ENCODE measurements at regions not wholly inside any gene's neighbourhood (a gene's known extent, or its start where the extent isn't known, plus 50 kb on each side); places are given as distances from the start of the nearest gene placed in this dataset.

DNA sequence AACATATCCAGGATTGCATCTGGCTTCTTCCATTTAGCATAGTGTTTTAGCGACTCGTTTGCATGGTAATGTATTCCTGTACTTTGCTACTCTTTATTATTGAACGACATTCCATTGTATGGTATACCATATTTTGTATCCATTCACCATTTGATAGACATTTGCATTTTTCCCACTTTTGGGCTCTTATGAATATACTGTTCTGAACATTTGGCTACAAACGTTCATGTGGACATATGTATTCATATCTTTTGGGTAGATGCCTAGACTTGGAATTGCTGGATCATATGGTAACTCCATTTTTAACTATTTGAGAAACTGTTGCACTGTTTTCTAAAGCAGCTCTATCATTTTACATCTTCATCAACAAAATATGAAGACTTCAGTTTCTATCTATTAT is 383.7 kb upstream of the AKR1E2 start:
- no peaks in the 10 kb centered on the region for H3K4me1 ChIP-seq (ENCODE audit: control insufficient read depth, extremely low read depth, insufficient read depth, low read length)
- no peak for DNase-seq (ENCODE audit: low read depth, low spot score)
- no peak overlapping the region for H2AFZ ChIP-seq (ENCODE audit: control insufficient read depth, low read length)
- no peak overlapping the region for H3K4me2 ChIP-seq (ENCODE audit: control insufficient read depth, extremely low read depth, insufficient read depth, low read depth, low read length)
- H4K20me1 ChIP-seq (ENCODE audit: control insufficient read depth, extremely low read depth, insufficient read depth, low read length), result no peaks in the 10 kb centered on the region
- H3K4me3 ChIP-seq (ENCODE audit: control insufficient read depth in 2 of 3, extremely low read depth in 1 of 3, insufficient read depth in 2 of 3, low read depth in 1 of 3, low read length in 3 of 3), result no peak overlapping the region
- no peaks in the 10 kb centered on the region for H3K79me2 ChIP-seq (ENCODE audit: control insufficient read depth, insufficient read depth, low read length)
- FAIRE-seq, result no peak
- no peak overlapping the region for H3K27ac ChIP-seq (ENCODE audit: control insufficient read depth, insufficient read depth, low read length)
- dilution Hi-C loops (cut with MboI; ENCODE audit: extremely low pct_ligation_motif_present, low sequenced_read_pairs), result no loop called here
- H3K27me3 ChIP-seq (ENCODE audit: control insufficient read depth, extremely low read depth, insufficient read depth, low read length), result no peaks in the 10 kb centered on the region
- TF ChIP-seq EZH2 (IDR thresholded peaks at IDR 0.05; ENCODE audit: low read length), result no peak
- TF ChIP-seq, protein P1, sequence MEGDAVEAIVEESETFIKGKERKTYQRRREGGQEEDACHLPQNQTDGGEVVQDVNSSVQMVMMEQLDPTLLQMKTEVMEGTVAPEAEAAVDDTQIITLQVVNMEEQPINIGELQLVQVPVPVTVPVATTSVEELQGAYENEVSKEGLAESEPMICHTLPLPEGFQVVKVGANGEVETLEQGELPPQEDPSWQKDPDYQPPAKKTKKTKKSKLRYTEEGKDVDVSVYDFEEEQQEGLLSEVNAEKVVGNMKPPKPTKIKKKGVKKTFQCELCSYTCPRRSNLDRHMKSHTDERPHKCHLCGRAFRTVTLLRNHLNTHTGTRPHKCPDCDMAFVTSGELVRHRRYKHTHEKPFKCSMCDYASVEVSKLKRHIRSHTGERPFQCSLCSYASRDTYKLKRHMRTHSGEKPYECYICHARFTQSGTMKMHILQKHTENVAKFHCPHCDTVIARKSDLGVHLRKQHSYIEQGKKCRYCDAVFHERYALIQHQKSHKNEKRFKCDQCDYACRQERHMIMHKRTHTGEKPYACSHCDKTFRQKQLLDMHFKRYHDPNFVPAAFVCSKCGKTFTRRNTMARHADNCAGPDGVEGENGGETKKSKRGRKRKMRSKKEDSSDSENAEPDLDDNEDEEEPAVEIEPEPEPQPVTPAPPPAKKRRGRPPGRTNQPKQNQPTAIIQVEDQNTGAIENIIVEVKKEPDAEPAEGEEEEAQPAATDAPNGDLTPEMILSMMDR (optimal IDR thresholded peaks at IDR 0.05 in 1 of 3, IDR thresholded peaks at IDR 0.05 in 1 of 3, conservative IDR thresholded peaks at IDR 0.05 in 1 of 3; ENCODE audit: extremely low read depth in 1 of 3, insufficient read depth in 2 of 3, low read length in 3 of 3), result no peak
- H3K9me1 ChIP-seq (ENCODE audit: control insufficient read depth, extremely low read depth, insufficient read depth, low read length), result no peaks in the 10 kb centered on the region
- H3K36me3 ChIP-seq (ENCODE audit: control insufficient read depth in 2 of 2, extremely low read depth in 1 of 2, insufficient read depth in 2 of 2, low read length in 2 of 2), result no peaks in the 10 kb centered on the region
- H3K9ac ChIP-seq (ENCODE audit: control insufficient read depth, extremely low read depth, insufficient read depth, low read length), result no peak overlapping the region
- H3K9me3 ChIP-seq (ENCODE audit: control insufficient read depth, low read depth, low read length), result peaks cover 5% of the 10 kb centered on the region

DNA sequence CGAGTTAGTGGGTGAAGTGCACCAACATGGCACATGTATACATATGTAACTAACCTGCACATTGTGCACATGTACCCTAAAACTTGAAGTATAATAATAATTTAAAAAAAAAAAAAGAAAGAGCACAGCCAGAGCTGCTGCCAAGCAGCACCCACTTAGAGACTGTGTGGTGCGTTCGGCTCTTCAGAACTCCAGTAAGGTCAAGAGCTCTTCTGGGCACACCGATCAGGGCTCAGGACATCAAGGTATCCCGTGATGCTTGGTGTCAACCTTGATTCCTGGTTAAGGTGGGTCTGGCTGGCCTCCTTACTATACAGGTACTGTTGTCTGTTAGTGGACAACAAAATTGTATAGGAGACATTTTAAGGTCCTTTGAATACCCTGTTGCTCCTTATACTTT is 385.7 kb upstream of the AKR1E2 start:
- dilution Hi-C loops (cut with MboI; ENCODE audit: extremely low pct_ligation_motif_present, low sequenced_read_pairs), result no loop called here
- H3K9me3 ChIP-seq (ENCODE audit: control insufficient read depth, low read depth, low read length), result peaks cover 5% of the 10 kb centered on the region
- DNase-seq (ENCODE audit: low read depth, low spot score) (no peak), FAIRE-seq (no peak)
- H3K27ac ChIP-seq (ENCODE audit: control insufficient read depth, insufficient read depth, low read length), result no peak overlapping the region
- no peaks in the 10 kb centered on the region for H3K9me1 ChIP-seq (ENCODE audit: control insufficient read depth, extremely low read depth, insufficient read depth, low read length)
- no peak overlapping the region for H3K4me2 ChIP-seq (ENCODE audit: control insufficient read depth, extremely low read depth, insufficient read depth, low read depth, low read length)
- H3K79me2 ChIP-seq (ENCODE audit: control insufficient read depth, insufficient read depth, low read length), result no peaks in the 10 kb centered on the region
- H3K36me3 ChIP-seq (ENCODE audit: control insufficient read depth in 2 of 2, extremely low read depth in 1 of 2, insufficient read depth in 2 of 2, low read length in 2 of 2), result no peaks in the 10 kb centered on the region
- H3K4me1 ChIP-seq (ENCODE audit: control insufficient read depth, extremely low read depth, insufficient read depth, low read length), result no peaks in the 10 kb centered on the region
- no peaks in the 10 kb centered on the region for H4K20me1 ChIP-seq (ENCODE audit: control insufficient read depth, extremely low read depth, insufficient read depth, low read length)
- TF ChIP-seq, protein P1 (optimal IDR thresholded peaks at IDR 0.05 in 1 of 3, IDR thresholded peaks at IDR 0.05 in 1 of 3, conservative IDR thresholded peaks at IDR 0.05 in 1 of 3; ENCODE audit: extremely low read depth in 1 of 3, insufficient read depth in 2 of 3, low read length in 3 of 3), result no peak
- TF ChIP-seq EZH2 (IDR thresholded peaks at IDR 0.05; ENCODE audit: low read length), result no peak
- H2AFZ ChIP-seq (ENCODE audit: control insufficient read depth, low read length), result no peak overlapping the region
- no peak overlapping the region for H3K4me3 ChIP-seq (ENCODE audit: control insufficient read depth in 2 of 3, extremely low read depth in 1 of 3, insufficient read depth in 2 of 3, low read depth in 1 of 3, low read length in 3 of 3)
- H3K27me3 ChIP-seq (ENCODE audit: control insufficient read depth, extremely low read depth, insufficient read depth, low read length), result no peaks in the 10 kb centered on the region
- H3K9ac ChIP-seq (ENCODE audit: control insufficient read depth, extremely low read depth, insufficient read depth, low read length), result no peak overlapping the region

Data from keratinocyte (primary cell).